Loucy (cell line): ENCODE measurements at regions not wholly inside any gene's neighbourhood (a gene's known extent, or its start where the extent isn't known, plus 50 kb on each side); places are given as distances from the start of the nearest gene placed in this dataset.

Experiments
- EZH2phosphoT487 ChIP-seq: fragments of 200-600 bp; IDR thresholded peaks from 2 replicates; pipeline ENCODE4 v1.6.1; 2018; ENCODE audit warnings: antibody characterized with exemption, mild to moderate bottlenecking, moderate library complexity, borderline replicate concordance
- TF ChIP-seq, protein P1 (sequence below): fragments of 200-600 bp; sonication (generic); conservative IDR thresholded peaks from 2 replicates; pipeline ENCODE4 v1.5.1; 2014; ENCODE audit warnings: mild to moderate bottlenecking, antibody characterized with exemption, low read length

DNA sequence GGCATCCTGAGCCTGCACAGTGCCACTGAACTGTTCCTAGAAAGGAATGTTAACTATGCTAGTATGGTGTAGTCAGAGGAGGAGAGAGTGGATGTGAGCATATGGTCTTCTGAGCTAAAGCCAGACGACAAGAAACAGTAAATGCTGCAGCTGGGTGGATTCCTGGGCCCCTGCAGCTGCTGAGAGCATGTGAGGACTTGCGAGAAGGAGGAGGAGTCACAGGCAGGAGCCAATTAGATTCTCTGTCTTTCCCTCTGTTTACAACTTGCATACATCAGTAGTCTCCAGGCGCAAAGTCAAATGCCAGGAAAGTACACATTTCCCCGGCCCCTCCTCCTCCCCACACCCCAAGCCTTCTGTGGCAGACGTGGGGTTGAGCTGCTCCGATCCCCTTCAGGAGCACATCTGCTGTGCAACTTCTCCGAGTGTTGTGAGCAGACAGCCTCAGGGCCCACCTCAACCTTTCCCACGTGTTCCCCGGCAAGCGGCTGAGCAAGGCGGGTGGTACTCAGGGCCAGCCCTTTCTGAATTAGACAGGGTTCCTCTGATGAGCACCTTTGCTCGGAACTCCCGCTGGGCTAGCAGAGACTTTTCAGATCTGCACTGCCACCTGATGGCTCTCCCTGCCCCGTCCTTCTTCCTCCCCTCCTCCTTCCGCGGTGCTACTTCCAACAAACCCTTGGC is 108.7 kb upstream of the ATP6AP2 start:
- TF ChIP-seq, protein P1, sequence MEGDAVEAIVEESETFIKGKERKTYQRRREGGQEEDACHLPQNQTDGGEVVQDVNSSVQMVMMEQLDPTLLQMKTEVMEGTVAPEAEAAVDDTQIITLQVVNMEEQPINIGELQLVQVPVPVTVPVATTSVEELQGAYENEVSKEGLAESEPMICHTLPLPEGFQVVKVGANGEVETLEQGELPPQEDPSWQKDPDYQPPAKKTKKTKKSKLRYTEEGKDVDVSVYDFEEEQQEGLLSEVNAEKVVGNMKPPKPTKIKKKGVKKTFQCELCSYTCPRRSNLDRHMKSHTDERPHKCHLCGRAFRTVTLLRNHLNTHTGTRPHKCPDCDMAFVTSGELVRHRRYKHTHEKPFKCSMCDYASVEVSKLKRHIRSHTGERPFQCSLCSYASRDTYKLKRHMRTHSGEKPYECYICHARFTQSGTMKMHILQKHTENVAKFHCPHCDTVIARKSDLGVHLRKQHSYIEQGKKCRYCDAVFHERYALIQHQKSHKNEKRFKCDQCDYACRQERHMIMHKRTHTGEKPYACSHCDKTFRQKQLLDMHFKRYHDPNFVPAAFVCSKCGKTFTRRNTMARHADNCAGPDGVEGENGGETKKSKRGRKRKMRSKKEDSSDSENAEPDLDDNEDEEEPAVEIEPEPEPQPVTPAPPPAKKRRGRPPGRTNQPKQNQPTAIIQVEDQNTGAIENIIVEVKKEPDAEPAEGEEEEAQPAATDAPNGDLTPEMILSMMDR: 0 out of 2 replicates have a peak, but pooled peaks have one; percentile 13
- TF ChIP-seq EZH2phosphoT487: no peak
